Tibial nerve (tissue), 4 donors: ENCODE measurements at regions not wholly inside any gene's neighbourhood (a gene's known extent, or its start where the extent isn't known, plus 50 kb on each side); places are given as distances from the start of the nearest gene placed in this dataset.

Experiments
- DNase-seq, 2 donors: peaks; one replicate each; pipeline ENCODE4 v3.0.0-alpha.2; 2019; ENCODE audit warnings: low spot score in 2 of 2
- H3K27ac ChIP-seq, 4 donors: fragments of 200-600 bp; sonication (generic) in 3 of 4; one replicate each; pipeline ENCODE4 v1.5.1; 2017 to 2019; ENCODE audit warnings: mild to moderate bottlenecking in 1 of 4
- H3K27me3 ChIP-seq, 2 donors: fragments of 200-600 bp; sonication (generic) in 1 of 2; one replicate each; pipeline versions ENCODE4 v1.5.1 to v1.6.0; 2017 to 2019
- H3K36me3 ChIP-seq, 3 donors: fragments of 200-600 bp; sonication (generic); one replicate each; pipeline ENCODE4 v1.5.1; 2018 to 2019
- H3K4me1 ChIP-seq, 4 donors: fragments of 200-600 bp; sonication (generic) in 3 of 4; one replicate each; pipeline ENCODE4 v1.5.1; 2017 to 2019
- H3K4me3 ChIP-seq, 4 donors: fragments of 200-600 bp; sonication (generic) in 3 of 4; one replicate each; pipeline ENCODE4 v1.5.1; 2017 to 2019; ENCODE audit warnings: mild to moderate bottlenecking in 1 of 4, moderate library complexity in 1 of 4
- H3K9me3 ChIP-seq, 4 donors: fragments of 200-600 bp; sonication (generic) in 3 of 4; one replicate each; pipeline ENCODE4 v1.5.1; 2017 to 2019
- EP300 ChIP-seq, 2 donors: sonication (generic); formaldehyde crosslinking; IDR thresholded peaks; one replicate each; pipeline ENCODE4 v1.6.1; 2017; ENCODE audit warnings: antibody characterized with exemption in 2 of 2, mild to moderate bottlenecking in 1 of 2
- POLR2A ChIP-seq, 2 donors: fragments of 450-650 bp; IDR thresholded peaks; one replicate each; pipeline ENCODE4 v1.6.1; 2017; ENCODE audit warnings: antibody characterized with exemption in 2 of 2, mild to moderate bottlenecking in 2 of 2, moderate library complexity in 2 of 2
- WGBS, 2 donors: methylation state at CpG; one replicate each; pipeline ENCODE4 v1.1.5; 2018; 5-methylcytosine and 5-hydroxymethylcytosine counted together
- TF ChIP-seq, protein P1 (sequence below), 5 experiments: fragments of 200-600 bp in 3 of 5; fragments of 450-650 bp in 2 of 5; sonication (generic) in 3 of 5; IDR thresholded peaks; one replicate each; pipeline ENCODE4 v1.5.1; 2016 to 2019; ENCODE audit warnings: antibody characterized with exemption in 5 of 5, mild to moderate bottlenecking in 3 of 5, moderate library complexity in 2 of 5

DNA sequence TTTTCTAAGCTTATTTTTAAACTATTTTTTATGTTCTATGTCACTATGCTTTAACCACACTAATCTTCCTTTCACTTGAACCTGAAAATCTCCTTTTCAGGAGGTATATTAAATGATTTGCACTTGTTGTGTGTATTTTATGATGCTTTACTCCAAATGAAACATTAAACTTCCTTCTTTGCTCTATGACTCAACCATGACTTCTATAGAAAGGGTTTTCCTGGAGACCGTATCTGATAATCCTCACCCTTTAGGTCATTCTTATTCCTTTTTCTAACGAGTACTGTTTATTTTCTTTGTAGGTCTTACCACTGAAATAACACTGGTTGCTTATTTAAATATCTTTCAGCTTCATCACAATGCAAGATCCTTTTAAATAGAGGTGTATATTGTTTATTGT, 1163.2 kb downstream of the PCDH18 start:
- Histone ChIP-seq H3K9me3 (no peaks in the 10 kb centered on the region), H3K27ac (no peak overlapping the region), H3K27me3 (no peaks in the 10 kb centered on the region), H3K4me1 (no peaks in the 10 kb centered on the region), H3K36me3 (no peaks in the 10 kb centered on the region), H3K4me3 (no peak overlapping the region)
- DNase-seq = no peak
- TF ChIP-seq EP300 (IDR thresholded peaks at IDR 0.05) (no peak), POLR2A (IDR thresholded peaks at IDR 0.05) (no peak)
- TF ChIP-seq, protein P1, sequence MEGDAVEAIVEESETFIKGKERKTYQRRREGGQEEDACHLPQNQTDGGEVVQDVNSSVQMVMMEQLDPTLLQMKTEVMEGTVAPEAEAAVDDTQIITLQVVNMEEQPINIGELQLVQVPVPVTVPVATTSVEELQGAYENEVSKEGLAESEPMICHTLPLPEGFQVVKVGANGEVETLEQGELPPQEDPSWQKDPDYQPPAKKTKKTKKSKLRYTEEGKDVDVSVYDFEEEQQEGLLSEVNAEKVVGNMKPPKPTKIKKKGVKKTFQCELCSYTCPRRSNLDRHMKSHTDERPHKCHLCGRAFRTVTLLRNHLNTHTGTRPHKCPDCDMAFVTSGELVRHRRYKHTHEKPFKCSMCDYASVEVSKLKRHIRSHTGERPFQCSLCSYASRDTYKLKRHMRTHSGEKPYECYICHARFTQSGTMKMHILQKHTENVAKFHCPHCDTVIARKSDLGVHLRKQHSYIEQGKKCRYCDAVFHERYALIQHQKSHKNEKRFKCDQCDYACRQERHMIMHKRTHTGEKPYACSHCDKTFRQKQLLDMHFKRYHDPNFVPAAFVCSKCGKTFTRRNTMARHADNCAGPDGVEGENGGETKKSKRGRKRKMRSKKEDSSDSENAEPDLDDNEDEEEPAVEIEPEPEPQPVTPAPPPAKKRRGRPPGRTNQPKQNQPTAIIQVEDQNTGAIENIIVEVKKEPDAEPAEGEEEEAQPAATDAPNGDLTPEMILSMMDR (IDR thresholded peaks at IDR 0.05) = no peak
- 54% methylated on average over 2 of the region's 2 CpGs for WGBS, 2 donors

GRCh38 chr4:136357556-136357955, 1174.7 kb downstream of the PCDH18 start:
- DNase-seq = no peak
- no peak overlapping the region for H3K27ac ChIP-seq
- no peaks in the 10 kb centered on the region for H3K36me3 ChIP-seq
- H3K27me3 ChIP-seq = no peaks in the 10 kb centered on the region
- H3K4me1 ChIP-seq = no peaks in the 10 kb centered on the region
- H3K4me3 ChIP-seq = no peak overlapping the region
- no peaks in the 10 kb centered on the region for H3K9me3 ChIP-seq
- TF ChIP-seq POLR2A (IDR thresholded peaks at IDR 0.05) (no peak), EP300 (IDR thresholded peaks at IDR 0.05) (no peak)
- TF ChIP-seq, protein P1 (IDR thresholded peaks at IDR 0.05) = no peak

GRCh38 chr4:136355970-136356369, 1176.3 kb downstream of the PCDH18 start:
- H3K27ac ChIP-seq = no peak overlapping the region
- DNase-seq = no peak
- no peaks in the 10 kb centered on the region for H3K27me3 ChIP-seq
- no peaks in the 10 kb centered on the region for H3K4me1 ChIP-seq
- no peaks in the 10 kb centered on the region for H3K9me3 ChIP-seq
- H3K4me3 ChIP-seq = no peak overlapping the region
- no peaks in the 10 kb centered on the region for H3K36me3 ChIP-seq
- 93 to 96% methylated on average over 24 of the region's 24 CpGs for WGBS, 2 donors
- TF ChIP-seq POLR2A (IDR thresholded peaks at IDR 0.05) (no peak), EP300 (IDR thresholded peaks at IDR 0.05) (no peak)
- TF ChIP-seq, protein P1 (IDR thresholded peaks at IDR 0.05) = no peak

GRCh38 chr4:136343340-136343739, 1189.0 kb downstream of the PCDH18 start:
- WGBS, 2 donors = 75 to 78% methylated on average over 3 of the region's 3 CpGs
- Histone ChIP-seq H3K36me3 (no peaks in the 10 kb centered on the region), H3K27me3 (no peaks in the 10 kb centered on the region), H3K9me3 (no peaks in the 10 kb centered on the region), H3K4me1 (no peaks in the 10 kb centered on the region), H3K27ac (no peak overlapping the region), H3K4me3 (no peak overlapping the region)
- TF ChIP-seq, protein P1 (IDR thresholded peaks at IDR 0.05) = no peak
- TF ChIP-seq EP300 (IDR thresholded peaks at IDR 0.05) = no peak
- no peak for TF ChIP-seq POLR2A (IDR thresholded peaks at IDR 0.05)
- DNase-seq = no peak

GRCh38 chr4:136342666-136343065, 1189.6 kb downstream of the PCDH18 start:
- Histone ChIP-seq H3K36me3 (no peaks in the 10 kb centered on the region), H3K9me3 (no peaks in the 10 kb centered on the region), H3K27ac (no peak overlapping the region), H3K27me3 (no peaks in the 10 kb centered on the region), H3K4me3 (no peak overlapping the region), H3K4me1 (no peaks in the 10 kb centered on the region)
- no peak for DNase-seq
- WGBS, 2 donors = 63 to 69% methylated on average over 3 of the region's 3 CpGs
- TF ChIP-seq, protein P1 (IDR thresholded peaks at IDR 0.05) = no peak
- TF ChIP-seq EP300 (IDR thresholded peaks at IDR 0.05) (no peak), POLR2A (IDR thresholded peaks at IDR 0.05) (no peak)
